ENCODE measurements at regions not wholly inside any gene's neighbourhood (a gene's known extent, or its start where the extent isn't known, plus 50 kb on each side); places are given as distances from the start of the nearest gene placed in this dataset.

- intact Hi-C loops (cut with DNase I): no loop called here
- Histone ChIP-seq H3K9me3 (no peaks in the 10 kb centered on the region), H3K4me3 (no peak overlapping the region), H3K36me3 (no peaks in the 10 kb centered on the region), H3K27ac (no peak overlapping the region), H3K27me3 (peaks cover 0 to 12% of the 10 kb centered on the region in 2 donors), H3K4me1 (no peaks in the 10 kb centered on the region)
- DNase-seq: no peak
- no peak for TF ChIP-seq CTCF (IDR thresholded peaks at IDR 0.05)
- ATAC-seq: no peak
Observed at GRCh38 chr1:208648146-208648545, 404.0 kb upstream of the PLXNA2 start.

DNA sequence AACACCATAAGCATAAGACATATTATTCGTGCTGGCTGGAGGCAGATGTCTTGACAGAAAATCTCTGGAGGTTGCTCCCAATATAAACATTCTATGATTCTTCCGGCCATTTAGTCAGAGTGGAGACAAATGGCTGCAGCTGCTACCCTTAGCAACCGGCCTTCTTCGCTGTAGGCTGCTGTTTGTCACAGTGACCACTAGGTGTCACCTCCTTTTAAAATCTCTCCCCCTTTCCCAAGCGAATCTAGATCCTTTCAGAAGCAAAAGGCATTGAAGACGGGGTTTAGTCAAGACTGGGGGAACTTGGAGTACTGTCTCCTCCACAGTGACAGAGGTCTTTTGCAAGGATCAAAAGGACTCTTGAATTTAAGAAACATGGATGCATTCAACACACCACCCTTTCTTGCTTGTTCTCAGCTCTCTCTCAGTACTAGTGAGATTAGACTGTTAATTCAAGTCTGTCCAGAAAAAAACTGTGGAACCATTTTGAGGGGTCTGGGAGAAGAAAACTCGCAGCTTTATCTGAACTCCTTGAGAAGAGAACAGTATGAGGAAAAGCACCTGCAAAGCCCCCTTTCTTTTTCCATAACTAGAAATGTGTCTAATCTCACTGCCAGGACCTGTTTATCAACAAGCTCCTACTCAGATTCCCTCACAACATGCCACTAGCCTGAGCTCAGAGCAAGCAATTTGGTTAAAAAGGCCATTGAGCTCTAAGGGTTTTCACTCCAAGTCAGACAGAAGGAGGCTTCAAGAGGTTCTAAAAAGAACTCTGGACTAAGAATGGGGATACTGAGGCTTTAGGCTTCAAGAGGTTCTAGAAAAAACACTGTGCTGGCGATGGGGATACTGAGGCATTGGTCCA, 408.3 kb upstream of the PLXNA2 start:
- no peak overlapping the region for H3K27ac ChIP-seq
- intact Hi-C loops (cut with DNase I): no loop called here
- no peaks in the 10 kb centered on the region for H3K9me3 ChIP-seq
- H3K36me3 ChIP-seq: no peaks in the 10 kb centered on the region
- peaks cover 0 to 12% of the 10 kb centered on the region in 2 donors for H3K27me3 ChIP-seq
- TF ChIP-seq CTCF (IDR thresholded peaks at IDR 0.05): peak; percentile 81 to 86
- DNase-seq (peak in 3 of 4 donors; percentile 38 to 89 (median 77)), ATAC-seq (peak; percentile 99)
- H3K4me1 ChIP-seq: no peaks in the 10 kb centered on the region
- H3K4me3 ChIP-seq: no peak overlapping the region

- Histone ChIP-seq H3K4me1 (no peaks in the 10 kb centered on the region), H3K27me3 (peaks cover 0 to 12% of the 10 kb centered on the region in 2 donors), H3K27ac (no peak overlapping the region), H3K9me3 (no peaks in the 10 kb centered on the region), H3K4me3 (no peak overlapping the region), H3K36me3 (no peaks in the 10 kb centered on the region)
- DNase-seq (no peak), ATAC-seq (no peak)
- intact Hi-C loops (cut with DNase I): no loop called here
- TF ChIP-seq CTCF (IDR thresholded peaks at IDR 0.05): no peak
Observed at GRCh38 chr1:208653426-208653825, 409.2 kb upstream of the PLXNA2 start.

- no peak overlapping the region for H3K4me3 ChIP-seq
- ATAC-seq (peak; percentile 42), DNase-seq (no peak)
- H3K27ac ChIP-seq: no peak overlapping the region
- no peaks in the 10 kb centered on the region for H3K36me3 ChIP-seq
- peaks cover 0 to 12% of the 10 kb centered on the region in 2 donors for H3K27me3 ChIP-seq
- TF ChIP-seq CTCF (IDR thresholded peaks at IDR 0.05): peak in 1 of 2 donors; percentile 5
- intact Hi-C loops (cut with DNase I): no loop called here
- no peaks in the 10 kb centered on the region for H3K4me1 ChIP-seq
- no peaks in the 10 kb centered on the region for H3K9me3 ChIP-seq
Observed at GRCh38 chr1:208654241-208654640, 410.1 kb upstream of the PLXNA2 start.

- DNase-seq (no peak), ATAC-seq (no peak)
- TF ChIP-seq CTCF (IDR thresholded peaks at IDR 0.05): no peak
- Histone ChIP-seq H3K27ac (no peak overlapping the region), H3K9me3 (no peaks in the 10 kb centered on the region), H3K4me1 (no peaks in the 10 kb centered on the region), H3K27me3 (no peaks in the 10 kb centered on the region), H3K36me3 (no peaks in the 10 kb centered on the region), H3K4me3 (no peak overlapping the region)
- intact Hi-C loops (cut with DNase I): no loop called here
Observed at GRCh38 chr1:208665936-208666335, 421.8 kb upstream of the PLXNA2 start.

All from left lung (tissue), 4 donors.